HT1080 (cell line): ENCODE measurements at regions not wholly inside any gene's neighbourhood (a gene's known extent, or its start where the extent isn't known, plus 50 kb on each side); places are given as distances from the start of the nearest gene placed in this dataset.
A peak's percentile ranks its signal among the peaks of the same experiment; 100 is the strongest.

Experiments
- DNase-seq: peaks from one replicate; pipeline ENCODE4 v3.0.0-alpha.2; 2015; ENCODE audit warnings: low read depth

- DNase-seq = no peak
These were observed 151.2 kb upstream of the TMCO5A start for GRCh38 chr15:37783290-37783689.

DNA sequence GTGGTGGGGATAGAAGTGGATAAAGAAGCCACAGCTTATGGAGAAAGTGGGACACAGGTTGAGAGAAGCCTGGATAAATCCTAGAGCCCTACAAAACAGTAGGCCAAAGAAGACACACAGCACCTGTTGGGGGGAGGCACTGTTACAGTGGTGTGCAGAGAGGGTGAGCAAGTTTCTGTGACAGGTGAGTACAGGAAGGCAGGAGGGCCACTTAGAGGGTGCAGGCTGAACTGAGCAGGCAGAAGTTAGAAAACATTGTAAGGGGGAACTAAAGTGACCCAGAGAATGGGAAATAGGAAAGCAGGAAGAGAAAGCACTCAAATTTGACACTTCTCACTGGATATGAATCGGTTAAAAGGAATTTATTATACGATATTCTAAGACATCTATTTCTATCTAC is 146.1 kb upstream of the TMCO5A start:
- no peak for DNase-seq

GRCh38 chr15:37788767-37789396 is 145.6 kb upstream of the TMCO5A start:
- DNase-seq = no peak

- peak; percentile 4 for DNase-seq
These were observed 145.0 kb upstream of the TMCO5A start for GRCh38 chr15:37789397-37789786.

GRCh38 chr15:37789881-37790280 is 144.6 kb upstream of the TMCO5A start:
- peak; percentile 83 for DNase-seq

DNA sequence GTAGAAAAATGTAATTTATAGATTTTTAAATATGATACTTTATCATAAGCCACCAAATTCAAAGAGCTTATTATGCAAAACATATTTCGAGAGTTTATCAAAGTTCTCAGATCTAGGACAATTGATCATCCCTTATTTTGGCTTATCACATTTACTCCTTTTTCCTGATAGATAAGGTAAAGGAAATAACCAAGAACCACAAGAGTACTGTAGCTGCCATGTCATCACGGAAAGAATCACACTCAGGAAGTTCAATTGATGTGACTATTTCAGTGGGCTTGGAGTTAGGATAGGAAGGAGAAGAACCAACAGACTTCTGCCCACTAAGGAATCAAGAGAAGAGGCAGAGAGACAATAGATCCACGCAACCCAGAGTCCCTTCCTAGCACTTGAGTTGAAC is 142.7 kb upstream of the TMCO5A start:
- no peak for DNase-seq

GRCh38 chr15:37792351-37792750 is 142.1 kb upstream of the TMCO5A start:
- DNase-seq = no peak

DNA sequence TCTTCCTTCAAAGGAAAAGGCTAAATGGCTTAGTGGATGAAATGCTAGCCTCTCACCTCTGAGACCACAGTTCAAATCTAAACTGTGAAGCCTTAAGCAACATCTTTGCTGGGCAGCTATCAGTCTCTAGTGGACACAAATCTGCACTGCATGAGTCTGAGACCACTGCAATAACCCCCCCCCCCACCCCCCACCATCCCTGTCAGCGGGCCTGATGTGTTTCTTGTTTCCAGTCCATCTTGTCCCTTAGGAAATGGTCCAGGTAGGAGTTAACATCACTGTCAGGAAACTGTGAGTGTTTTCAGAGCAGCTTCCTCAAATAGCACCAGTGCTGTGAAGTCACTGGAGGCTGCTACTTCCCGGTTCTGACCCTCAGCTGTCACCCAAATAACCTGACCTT is 140.6 kb upstream of the TMCO5A start:
- peak; percentile 17 for DNase-seq

DNA sequence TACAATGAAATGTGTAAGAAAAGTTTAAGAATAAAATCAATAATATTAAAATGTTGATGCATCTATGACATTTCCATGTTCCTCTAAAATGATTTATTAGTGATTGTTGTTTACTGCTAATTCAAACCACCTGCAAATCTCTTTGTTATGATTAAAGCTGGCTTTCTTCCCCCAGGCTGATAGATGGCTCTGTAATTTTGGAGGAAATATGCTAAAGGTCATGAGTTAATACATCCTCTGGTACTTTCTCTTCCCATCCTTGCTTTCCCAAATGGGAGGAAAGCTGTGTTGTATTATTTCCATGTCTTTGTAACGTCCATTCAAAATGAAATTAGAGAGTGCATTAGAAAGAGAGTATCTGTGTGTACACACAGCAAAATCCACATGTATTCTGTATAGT is 139.5 kb upstream of the TMCO5A start:
- no peak for DNase-seq

GRCh38 chr15:37801529-37801928 is 132.9 kb upstream of the TMCO5A start:
- no peak for DNase-seq

DNA sequence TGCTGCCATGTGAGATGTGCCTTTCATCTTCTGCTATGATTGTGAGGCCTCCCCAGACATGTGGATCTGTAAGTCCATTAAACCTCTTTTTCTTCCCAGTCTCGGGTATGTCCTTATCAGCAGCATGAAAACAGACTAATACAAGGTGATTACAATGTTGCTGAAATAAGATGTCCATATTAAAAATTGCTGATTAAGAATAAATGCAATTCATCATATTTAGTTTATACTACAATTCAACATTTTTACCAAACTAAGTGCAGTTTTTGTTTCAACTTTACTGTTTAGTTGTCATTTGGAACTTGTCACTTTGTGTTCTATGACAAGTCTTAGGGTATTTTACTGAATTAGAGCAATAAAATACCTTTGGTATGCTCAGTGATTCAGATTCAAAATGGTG is 127.6 kb upstream of the TMCO5A start:
- no peak for DNase-seq

- no peak for DNase-seq
These were observed 124.1 kb upstream of the TMCO5A start for GRCh38 chr15:37810381-37810780.

GRCh38 chr15:37813306-37813705 is 121.1 kb upstream of the TMCO5A start:
- DNase-seq = no peak

DNA sequence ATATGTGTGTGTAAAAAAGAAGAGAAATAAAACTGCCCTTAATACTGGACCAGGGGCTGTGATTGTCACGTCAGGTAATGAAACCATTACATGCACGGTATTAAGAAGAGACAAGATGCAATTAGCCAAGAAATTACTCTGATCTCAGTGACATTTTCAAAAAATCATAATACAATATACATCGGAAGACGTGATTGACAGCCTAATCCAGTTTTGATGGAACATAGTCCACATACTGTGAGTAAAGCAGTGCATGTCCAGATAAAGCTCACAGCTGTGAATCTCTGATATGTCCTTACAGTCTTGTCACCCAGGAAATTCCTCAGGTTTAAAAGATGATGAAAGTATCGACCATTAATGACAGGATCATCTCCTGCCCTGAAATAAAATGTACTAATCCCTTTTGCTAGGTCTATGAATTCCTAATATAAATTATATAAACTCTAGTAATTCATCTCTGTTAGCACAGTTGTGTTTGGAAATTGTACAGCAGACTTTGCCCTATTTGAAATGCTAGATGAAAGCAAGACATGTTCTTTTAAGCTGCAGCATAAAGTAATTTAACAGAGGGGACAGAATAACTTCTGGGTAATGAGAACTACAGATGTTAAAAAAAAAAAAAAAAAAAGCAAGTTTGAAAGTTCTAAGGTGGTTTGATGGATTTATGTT is 119.5 kb upstream of the TMCO5A start:
- no peak for DNase-seq

- DNase-seq = no peak
These were observed 116.2 kb upstream of the TMCO5A start for GRCh38 chr15:37818152-37818677.

GRCh38 chr15:37819191-37819590 is 115.2 kb upstream of the TMCO5A start:
- DNase-seq = peak; percentile 25

- no peak for DNase-seq
These were observed 113.9 kb upstream of the TMCO5A start for GRCh38 chr15:37820380-37821128.

DNA sequence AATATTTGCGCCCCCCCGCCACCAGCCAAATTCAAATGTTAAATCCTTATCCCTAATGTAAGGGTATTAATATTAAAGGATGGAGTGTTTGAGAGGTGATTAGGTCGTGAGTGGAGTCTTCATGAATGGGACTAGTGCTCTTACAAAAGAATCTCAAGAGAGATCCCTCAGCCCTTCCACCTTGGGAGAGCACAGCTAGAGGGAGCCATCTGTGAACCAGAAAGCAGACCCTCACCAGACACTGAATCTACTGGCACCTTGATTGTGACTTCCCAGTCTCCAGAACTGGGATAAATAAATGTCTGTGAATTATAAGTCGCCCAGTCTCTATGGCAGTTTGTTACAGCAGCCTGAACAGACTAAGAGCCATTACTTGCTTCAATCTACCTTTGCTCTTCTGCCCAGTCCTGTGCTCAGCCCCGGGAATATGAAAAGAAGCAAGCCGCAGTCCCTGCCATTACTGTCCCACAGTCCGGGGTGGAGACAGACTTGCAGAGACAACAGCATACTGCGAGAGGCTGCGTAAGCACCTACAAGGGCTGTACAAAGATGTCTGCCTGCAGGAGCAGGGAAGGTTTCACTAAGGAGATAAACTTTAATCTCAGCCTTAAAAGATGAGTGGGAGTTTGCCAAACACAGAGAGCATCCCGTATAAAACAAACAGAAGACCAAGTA is 110.7 kb upstream of the TMCO5A start:
- no peak for DNase-seq

GRCh38 chr15:37824717-37825382 is 109.6 kb upstream of the TMCO5A start:
- peak; percentile 98 for DNase-seq

DNA sequence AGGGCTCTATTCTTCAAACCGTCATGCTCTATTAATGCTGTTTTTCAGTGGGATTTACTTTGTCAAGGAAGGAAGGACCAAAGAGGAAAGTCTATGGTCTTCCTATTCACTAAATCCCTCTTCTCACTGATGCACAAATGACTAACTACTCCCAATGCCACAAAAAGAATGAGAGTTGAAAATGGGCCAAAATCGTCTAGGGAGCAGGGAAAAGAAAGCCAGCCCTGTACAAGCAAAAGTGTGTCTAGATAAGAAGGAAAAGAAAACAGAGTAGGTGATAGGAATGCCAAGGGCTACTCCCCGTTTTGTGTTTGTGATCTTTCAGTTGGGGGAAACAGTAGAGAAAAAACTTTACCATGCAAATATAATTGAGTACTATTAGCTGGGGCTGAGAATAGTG is 97.2 kb upstream of the TMCO5A start:
- DNase-seq = peak; percentile 59

- no peak for DNase-seq
These were observed 86.7 kb upstream of the TMCO5A start for GRCh38 chr15:37847776-37848175.
